RWPE2 (cell line): ENCODE measurements at regions not wholly inside any gene's neighbourhood (a gene's known extent, or its start where the extent isn't known, plus 50 kb on each side); places are given as distances from the start of the nearest gene placed in this dataset.

ENCODE experiments used
- ATAC-seq: fragments of 200-7000 bp; cut with Tn5 transposase; 3 replicates; pipeline ENCODE4 v1.9.1; 2021; ENCODE audit warnings: low read depth
- DNase-seq: peaks from one replicate; pipeline ENCODE4 v3.0.0-alpha.2; 2020; ENCODE audit warnings: low spot score
- H3K27ac ChIP-seq: fragments of 450-650 bp; 2 replicates; pipeline ENCODE4 v1.5.1; 2017; ENCODE audit warnings: mild to moderate bottlenecking; ENCODE audit not compliant: poor library complexity, severe bottlenecking
- H3K27me3 ChIP-seq: fragments of 250-450 bp; sonication (Bioruptor Pico); 2 replicates; pipeline ENCODE4 v1.5.1; 2021; ENCODE audit warnings: mild to moderate bottlenecking, moderate library complexity; ENCODE audit not compliant: insufficient read depth, poor library complexity, severe bottlenecking
- H3K36me3 ChIP-seq: fragments of 250-450 bp; sonication (Bioruptor Pico); 2 replicates; pipeline ENCODE4 v1.5.1; 2020; ENCODE audit warnings: low read depth, mild to moderate bottlenecking, moderate library complexity
- H3K4me1 ChIP-seq: fragments of 250-450 bp; sonication (Bioruptor Pico); 2 replicates; pipeline ENCODE4 v1.5.1; 2021; ENCODE audit warnings: mild to moderate bottlenecking, moderate library complexity; ENCODE audit not compliant: insufficient read depth, poor library complexity, severe bottlenecking
- H3K4me3 ChIP-seq: fragments of 250-450 bp; sonication (Bioruptor Pico); 2 replicates; pipeline ENCODE4 v1.5.1; 2021; ENCODE audit warnings: mild to moderate bottlenecking, moderate library complexity; ENCODE audit not compliant: severe bottlenecking
- H3K9me3 ChIP-seq: fragments of 250-450 bp; sonication (Bioruptor Pico); 2 replicates; pipeline ENCODE4 v1.5.1; 2021; ENCODE audit warnings: mild to moderate bottlenecking, moderate library complexity; ENCODE audit not compliant: severe bottlenecking
- TF ChIP-seq, protein P1 (sequence below): fragments of 450-650 bp; IDR thresholded peaks from one replicate; pipeline ENCODE4 v1.5.1; 2017; ENCODE audit warnings: mild to moderate bottlenecking, moderate library complexity; ENCODE audit not compliant: poor library complexity, severe bottlenecking

GRCh38 chr11:129533395-129533794, 157.7 kb downstream of the BARX2 start:
- ATAC-seq: no peak
- Histone ChIP-seq H3K9me3 (no peaks in the 10 kb centered on the region), H3K27me3 (no peaks in the 10 kb centered on the region), H3K4me1 (no peaks in the 10 kb centered on the region), H3K27ac (no peak overlapping the region), H3K36me3 (no peaks in the 10 kb centered on the region), H3K4me3 (no peak overlapping the region)
- no peak for DNase-seq
- TF ChIP-seq, protein P1, sequence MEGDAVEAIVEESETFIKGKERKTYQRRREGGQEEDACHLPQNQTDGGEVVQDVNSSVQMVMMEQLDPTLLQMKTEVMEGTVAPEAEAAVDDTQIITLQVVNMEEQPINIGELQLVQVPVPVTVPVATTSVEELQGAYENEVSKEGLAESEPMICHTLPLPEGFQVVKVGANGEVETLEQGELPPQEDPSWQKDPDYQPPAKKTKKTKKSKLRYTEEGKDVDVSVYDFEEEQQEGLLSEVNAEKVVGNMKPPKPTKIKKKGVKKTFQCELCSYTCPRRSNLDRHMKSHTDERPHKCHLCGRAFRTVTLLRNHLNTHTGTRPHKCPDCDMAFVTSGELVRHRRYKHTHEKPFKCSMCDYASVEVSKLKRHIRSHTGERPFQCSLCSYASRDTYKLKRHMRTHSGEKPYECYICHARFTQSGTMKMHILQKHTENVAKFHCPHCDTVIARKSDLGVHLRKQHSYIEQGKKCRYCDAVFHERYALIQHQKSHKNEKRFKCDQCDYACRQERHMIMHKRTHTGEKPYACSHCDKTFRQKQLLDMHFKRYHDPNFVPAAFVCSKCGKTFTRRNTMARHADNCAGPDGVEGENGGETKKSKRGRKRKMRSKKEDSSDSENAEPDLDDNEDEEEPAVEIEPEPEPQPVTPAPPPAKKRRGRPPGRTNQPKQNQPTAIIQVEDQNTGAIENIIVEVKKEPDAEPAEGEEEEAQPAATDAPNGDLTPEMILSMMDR: no peak

GRCh38 chr11:129536338-129536737, 160.7 kb downstream of the BARX2 start:
- Histone ChIP-seq H3K4me3 (no peak overlapping the region), H3K27ac (no peak overlapping the region), H3K9me3 (peaks cover 2% of the 10 kb centered on the region), H3K27me3 (no peaks in the 10 kb centered on the region), H3K4me1 (no peaks in the 10 kb centered on the region), H3K36me3 (no peaks in the 10 kb centered on the region)
- TF ChIP-seq, protein P1: no peak
- no peak for DNase-seq
- no peak for ATAC-seq

- Histone ChIP-seq H3K4me1 (no peaks in the 10 kb centered on the region), H3K27me3 (no peaks in the 10 kb centered on the region), H3K36me3 (no peaks in the 10 kb centered on the region), H3K27ac (no peak overlapping the region), H3K4me3 (no peak overlapping the region), H3K9me3 (peaks cover 2% of the 10 kb centered on the region)
- ATAC-seq (no peak), DNase-seq (no peak)
- TF ChIP-seq, protein P1: no peak
Measured at GRCh38 chr11:129538323-129538722, 162.7 kb downstream of the BARX2 start.

- no peak overlapping the region for H3K27ac ChIP-seq
- no peaks in the 10 kb centered on the region for H3K27me3 ChIP-seq
- H3K4me3 ChIP-seq: no peak overlapping the region
- no peaks in the 10 kb centered on the region for H3K36me3 ChIP-seq
- DNase-seq: no peak
- H3K4me1 ChIP-seq: no peaks in the 10 kb centered on the region
- no peak for ATAC-seq
- TF ChIP-seq, protein P1: no peak
- peaks cover 2% of the 10 kb centered on the region for H3K9me3 ChIP-seq
Measured at GRCh38 chr11:129543515-129544290, 168.1 kb downstream of the BARX2 start.

GRCh38 chr11:129544691-129545090, 169.0 kb downstream of the BARX2 start:
- H3K27ac ChIP-seq: no peak overlapping the region
- peaks cover 2% of the 10 kb centered on the region for H3K9me3 ChIP-seq
- TF ChIP-seq, protein P1: no peak
- H3K4me1 ChIP-seq: no peaks in the 10 kb centered on the region
- H3K4me3 ChIP-seq: no peak overlapping the region
- no peaks in the 10 kb centered on the region for H3K27me3 ChIP-seq
- no peak for ATAC-seq
- no peaks in the 10 kb centered on the region for H3K36me3 ChIP-seq
- no peak for DNase-seq
